Keratinocyte (primary cell): ENCODE measurements at regions not wholly inside any gene's neighbourhood (a gene's known extent, or its start where the extent isn't known, plus 50 kb on each side); places are given as distances from the start of the nearest gene placed in this dataset.

Experiments
- DNase-seq: peaks from one replicate; pipeline ENCODE4 v3.0.0-alpha.2; 2011; ENCODE audit warnings: low read depth, missing footprints, low spot score
- FAIRE-seq: peaks from 2 replicates; lab custom pipeline; 2011; peaks lifted over from hg19 to GRCh38; lab: Jason Lieb, UNC
- H2AFZ ChIP-seq: 2 replicates; pipeline ENCODE4 v1.6.0; 2012; ENCODE audit warnings: low read length, control low read depth, inconsistent platforms; ENCODE audit not compliant: control insufficient read depth
- H3K27ac ChIP-seq: 2 replicates; pipeline ENCODE4 v1.5.1; 2011; ENCODE audit warnings: low read length; ENCODE audit not compliant: control insufficient read depth, insufficient read depth
- H3K27me3 ChIP-seq: 3 replicates; pipeline ENCODE4 v1.6.0; 2011; ENCODE audit warnings: low read length; ENCODE audit not compliant: control insufficient read depth, insufficient read depth; ENCODE audit errors: extremely low read depth
- H3K36me3 ChIP-seq, 2 experiments: 2 replicates in 1 of 2; 3 replicates in 1 of 2; pipeline ENCODE4 v1.5.1; 2011; ENCODE audit warnings: low read length in 2 of 2, mild to moderate bottlenecking in 1 of 2; ENCODE audit not compliant: control insufficient read depth in 2 of 2, insufficient read depth in 2 of 2; ENCODE audit errors: extremely low read depth in 1 of 2
- H3K4me1 ChIP-seq: 3 replicates; pipeline ENCODE4 v1.5.1; 2011; ENCODE audit warnings: low read length; ENCODE audit not compliant: control insufficient read depth, insufficient read depth; ENCODE audit errors: extremely low read depth
- H3K4me2 ChIP-seq: 3 replicates; pipeline ENCODE4 v1.6.0; 2011; ENCODE audit warnings: low read depth, low read length; ENCODE audit not compliant: control insufficient read depth, insufficient read depth; ENCODE audit errors: extremely low read depth
- H3K4me3 ChIP-seq, 3 experiments: fragments of 200-600 bp in 1 of 3; sonication (generic) in 1 of 3; 2 replicates in 2 of 3; 3 replicates in 1 of 3; pipeline ENCODE4 v1.5.1; 2011 to 2016; ENCODE audit warnings: low read length in 3 of 3, mild to moderate bottlenecking in 3 of 3, control low read depth in 2 of 3, inconsistent platforms in 1 of 3, low read depth in 1 of 3, mixed read lengths in 1 of 3, mixed run types in 1 of 3, moderate library complexity in 1 of 3; ENCODE audit not compliant: control insufficient read depth in 2 of 3, insufficient read depth in 2 of 3; ENCODE audit errors: extremely low read depth in 1 of 3
- H3K79me2 ChIP-seq: 2 replicates; pipeline ENCODE4 v1.6.0; 2012; ENCODE audit warnings: low read length; ENCODE audit not compliant: control insufficient read depth, insufficient read depth
- H3K9ac ChIP-seq: 3 replicates; pipeline ENCODE4 v1.6.0; 2011; ENCODE audit warnings: low read length; ENCODE audit not compliant: control insufficient read depth, insufficient read depth; ENCODE audit errors: extremely low read depth
- H3K9me1 ChIP-seq: 3 replicates; pipeline ENCODE4 v1.6.0; 2011; ENCODE audit warnings: low read length; ENCODE audit not compliant: control insufficient read depth, insufficient read depth; ENCODE audit errors: extremely low read depth
- H3K9me3 ChIP-seq: 2 replicates; pipeline ENCODE4 v1.5.1; 2012; ENCODE audit warnings: low read depth, low read length; ENCODE audit not compliant: control insufficient read depth
- H4K20me1 ChIP-seq: 3 replicates; pipeline ENCODE4 v1.6.0; 2011; ENCODE audit warnings: low read length; ENCODE audit not compliant: control insufficient read depth, insufficient read depth; ENCODE audit errors: extremely low read depth
- EZH2 ChIP-seq: IDR thresholded peaks from one replicate; pipeline ENCODE4 v1.6.1; 2012; ENCODE audit warnings: inconsistent platforms, mild to moderate bottlenecking, low read length, moderate library complexity
- dilution Hi-C: fragments of 300-500 bp; cut with MboI; formaldehyde crosslinking; loops from one replicate; pipeline ENCODE4 v1.7.0; 2020; ENCODE audit warnings: low sequenced_read_pairs; ENCODE audit not compliant: extremely low pct_ligation_motif_present
- TF ChIP-seq, protein P1 (sequence below), 3 experiments: IDR thresholded peaks in 1 of 3; conservative IDR thresholded peaks in 1 of 3; optimal IDR thresholded peaks in 1 of 3; 2 replicates in 2 of 3; 3 replicates in 1 of 3; pipeline versions ENCODE3 to v1.5.1; 2011; ENCODE audit warnings: low read length in 3 of 3, mild to moderate bottlenecking in 3 of 3, moderate library complexity in 2 of 3, control low read depth in 1 of 3, inconsistent platforms in 1 of 3; ENCODE audit not compliant: insufficient read depth in 2 of 3; ENCODE audit errors: extremely low read depth in 1 of 3

DNA sequence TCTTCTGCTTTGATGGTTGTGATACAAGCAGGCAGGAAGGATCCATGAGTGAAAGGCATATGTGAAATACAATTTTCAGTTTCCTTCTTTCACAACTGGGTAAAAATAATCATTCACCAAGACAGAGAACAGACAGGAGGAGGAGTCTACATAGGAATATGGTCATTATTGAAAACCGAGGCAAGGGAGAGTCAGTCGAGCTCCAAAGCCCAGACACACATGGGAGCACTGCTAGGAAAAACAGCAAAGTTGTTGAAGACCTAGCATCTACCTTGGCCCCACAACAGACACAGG, 260.6 kb downstream of the ERMARD start:
- H3K9me3 ChIP-seq: no peaks in the 10 kb centered on the region
- no peaks in the 10 kb centered on the region for H3K9me1 ChIP-seq
- H3K36me3 ChIP-seq: no peaks in the 10 kb centered on the region
- no peaks in the 10 kb centered on the region for H3K79me2 ChIP-seq
- no peak overlapping the region for H3K4me2 ChIP-seq
- H4K20me1 ChIP-seq: no peaks in the 10 kb centered on the region
- no peak overlapping the region for H3K9ac ChIP-seq
- H3K27me3 ChIP-seq: no peaks in the 10 kb centered on the region
- no peak overlapping the region for H3K4me3 ChIP-seq
- dilution Hi-C loops: no loop called here
- no peaks in the 10 kb centered on the region for H3K4me1 ChIP-seq
- no peak overlapping the region for H3K27ac ChIP-seq
- FAIRE-seq: no peak
- H2AFZ ChIP-seq: no peak overlapping the region
- TF ChIP-seq, protein P1, sequence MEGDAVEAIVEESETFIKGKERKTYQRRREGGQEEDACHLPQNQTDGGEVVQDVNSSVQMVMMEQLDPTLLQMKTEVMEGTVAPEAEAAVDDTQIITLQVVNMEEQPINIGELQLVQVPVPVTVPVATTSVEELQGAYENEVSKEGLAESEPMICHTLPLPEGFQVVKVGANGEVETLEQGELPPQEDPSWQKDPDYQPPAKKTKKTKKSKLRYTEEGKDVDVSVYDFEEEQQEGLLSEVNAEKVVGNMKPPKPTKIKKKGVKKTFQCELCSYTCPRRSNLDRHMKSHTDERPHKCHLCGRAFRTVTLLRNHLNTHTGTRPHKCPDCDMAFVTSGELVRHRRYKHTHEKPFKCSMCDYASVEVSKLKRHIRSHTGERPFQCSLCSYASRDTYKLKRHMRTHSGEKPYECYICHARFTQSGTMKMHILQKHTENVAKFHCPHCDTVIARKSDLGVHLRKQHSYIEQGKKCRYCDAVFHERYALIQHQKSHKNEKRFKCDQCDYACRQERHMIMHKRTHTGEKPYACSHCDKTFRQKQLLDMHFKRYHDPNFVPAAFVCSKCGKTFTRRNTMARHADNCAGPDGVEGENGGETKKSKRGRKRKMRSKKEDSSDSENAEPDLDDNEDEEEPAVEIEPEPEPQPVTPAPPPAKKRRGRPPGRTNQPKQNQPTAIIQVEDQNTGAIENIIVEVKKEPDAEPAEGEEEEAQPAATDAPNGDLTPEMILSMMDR (optimal IDR thresholded peaks at IDR 0.05 in 1 of 3, IDR thresholded peaks at IDR 0.05 in 1 of 3, conservative IDR thresholded peaks at IDR 0.05 in 1 of 3; ENCODE audit: extremely low read depth in 1 of 3, insufficient read depth in 2 of 3, low read length in 3 of 3): no peak
- TF ChIP-seq EZH2: no peak
- DNase-seq: no peak

DNA sequence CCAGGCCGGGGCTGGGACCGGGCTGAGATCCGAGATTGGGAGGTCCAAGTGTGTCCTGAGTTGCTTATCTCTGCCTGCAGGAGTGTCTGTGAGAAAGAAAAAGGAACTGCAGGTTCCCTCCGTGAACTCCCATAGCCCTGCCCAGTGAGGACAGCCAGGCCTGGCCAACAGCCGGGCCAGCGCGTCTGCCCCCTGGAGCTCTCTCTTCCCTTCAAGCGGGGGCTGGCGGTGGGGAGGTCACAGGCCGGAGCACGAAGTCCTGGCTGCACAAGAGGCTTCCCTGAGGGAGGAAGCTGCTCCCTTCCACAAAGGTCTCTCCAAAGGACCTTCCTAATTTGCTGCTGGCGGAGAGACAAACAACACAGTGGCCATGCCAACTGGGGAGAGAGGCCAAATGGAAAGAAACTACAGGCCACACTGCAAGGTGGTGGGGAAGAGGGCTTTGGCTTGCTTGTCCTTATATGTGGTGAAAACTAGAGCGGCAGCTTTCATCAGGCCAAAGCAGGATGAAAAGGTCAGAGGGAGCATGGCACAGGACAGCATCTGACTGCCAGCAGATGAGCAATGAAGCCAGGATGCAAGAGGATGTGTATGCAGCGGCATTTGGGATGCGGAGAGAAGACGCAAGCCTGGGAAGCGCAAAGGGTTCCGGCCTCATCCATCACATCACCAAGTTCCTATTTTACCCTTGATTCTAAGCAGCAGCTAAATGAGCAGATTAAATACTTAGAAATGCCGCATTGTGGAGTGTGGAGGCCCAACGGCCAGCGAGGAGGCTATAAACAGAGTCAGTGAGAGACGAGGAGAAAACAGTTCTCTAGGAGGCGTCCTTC, 260.0 kb downstream of the ERMARD start:
- dilution Hi-C loops: no loop called here
- TF ChIP-seq EZH2: no peak
- TF ChIP-seq, protein P1 (optimal IDR thresholded peaks at IDR 0.05 in 1 of 3, IDR thresholded peaks at IDR 0.05 in 1 of 3, conservative IDR thresholded peaks at IDR 0.05 in 1 of 3; ENCODE audit: extremely low read depth in 1 of 3, insufficient read depth in 2 of 3, low read length in 3 of 3): no peak
- FAIRE-seq: no peak
- Histone ChIP-seq H3K4me2 (no peak overlapping the region), H3K9me1 (no peaks in the 10 kb centered on the region), H3K4me1 (no peaks in the 10 kb centered on the region), H3K27ac (no peak overlapping the region), H3K36me3 (no peaks in the 10 kb centered on the region), H4K20me1 (no peaks in the 10 kb centered on the region), H3K79me2 (no peaks in the 10 kb centered on the region), H3K27me3 (no peaks in the 10 kb centered on the region), H3K4me3 (no peak overlapping the region), H2AFZ (no peak overlapping the region), H3K9me3 (no peaks in the 10 kb centered on the region), H3K9ac (no peak overlapping the region)
- DNase-seq: no peak
